HG03064 (cell line): ENCODE measurements at regions not wholly inside any gene's neighbourhood (a gene's known extent, or its start where the extent isn't known, plus 50 kb on each side); places are given as distances from the start of the nearest gene placed in this dataset.

Source experiments
- ATAC-seq: cut with Tn5 transposase; IDR thresholded peaks from one replicate; pipeline ENCODE4 v1.9.1; 2021; ENCODE audit warnings: low read depth; ENCODE audit not compliant: unreplicated experiment

GRCh38 chr15:97194750-97195149 lies 765.8 kb upstream of the ARRDC4 start:
- no peak for ATAC-seq

GRCh38 chr15:97196048-97197014 lies 764.2 kb upstream of the ARRDC4 start:
- no peak for ATAC-seq

- no peak for ATAC-seq
These were observed 761.0 kb upstream of the ARRDC4 start for GRCh38 chr15:97199393-97200051.

- no peak for ATAC-seq
These were observed 760.3 kb upstream of the ARRDC4 start for GRCh38 chr15:97200161-97200560.

- ATAC-seq, result no peak
These were observed 750.2 kb upstream of the ARRDC4 start for GRCh38 chr15:97210277-97210676.

- no peak for ATAC-seq
These were observed 744.9 kb upstream of the ARRDC4 start for GRCh38 chr15:97215629-97216028.

GRCh38 chr15:97224191-97224641 lies 736.3 kb upstream of the ARRDC4 start:
- no peak for ATAC-seq

- ATAC-seq, result no peak
These were observed 725.5 kb upstream of the ARRDC4 start for GRCh38 chr15:97234851-97235610.

GRCh38 chr15:97235611-97235985 lies 724.9 kb upstream of the ARRDC4 start:
- ATAC-seq, result no peak

- ATAC-seq, result no peak
These were observed 724.4 kb upstream of the ARRDC4 start for GRCh38 chr15:97236140-97236539.

- no peak for ATAC-seq
These were observed 723.3 kb upstream of the ARRDC4 start for GRCh38 chr15:97237160-97237559.

- no peak for ATAC-seq
These were observed 712.1 kb upstream of the ARRDC4 start for GRCh38 chr15:97248376-97248775.

GRCh38 chr15:97259943-97260342 lies 700.6 kb upstream of the ARRDC4 start:
- no peak for ATAC-seq

GRCh38 chr15:97301166-97301565 lies 659.3 kb upstream of the ARRDC4 start:
- ATAC-seq, result no peak

GRCh38 chr15:97316362-97316761 lies 644.1 kb upstream of the ARRDC4 start:
- ATAC-seq, result no peak

- ATAC-seq, result no peak
These were observed 643.3 kb upstream of the ARRDC4 start for GRCh38 chr15:97317163-97317562.

- ATAC-seq, result no peak
These were observed 641.2 kb upstream of the ARRDC4 start for GRCh38 chr15:97319291-97319690.

- no peak for ATAC-seq
These were observed 614.3 kb upstream of the ARRDC4 start for GRCh38 chr15:97346221-97346620.

GRCh38 chr15:97350813-97351212 lies 609.7 kb upstream of the ARRDC4 start:
- no peak for ATAC-seq

GRCh38 chr15:97383516-97383915 lies 577.0 kb upstream of the ARRDC4 start:
- no peak for ATAC-seq

- no peak for ATAC-seq
These were observed 573.6 kb upstream of the ARRDC4 start for GRCh38 chr15:97386940-97387339.
